ENCODE measurements at regions not wholly inside any gene's neighbourhood (a gene's known extent, or its start where the extent isn't known, plus 50 kb on each side); places are given as distances from the start of the nearest gene placed in this dataset.

- Histone ChIP-seq H3K9ac (ENCODE audit: low read length) (no peak overlapping the region), H3K4me3 (ENCODE audit: low read length) (no peak overlapping the region), H3K27ac (ENCODE audit: low read length) (no peak overlapping the region), H3K27me3 (ENCODE audit: control insufficient read depth, insufficient read depth, low read length) (no peaks in the 10 kb centered on the region), H3K36me3 (ENCODE audit: control insufficient read depth, low read depth, low read length) (no peaks in the 10 kb centered on the region), H3K9me3 (ENCODE audit: control insufficient read depth, low read depth, low read length) (no peaks in the 10 kb centered on the region), H3K4me1 (ENCODE audit: control insufficient read depth, low read depth, low read length) (no peaks in the 10 kb centered on the region)
These were observed 118.5 kb downstream of the KIF2B start for GRCh38 chr17:53941231-53941630.

DNA sequence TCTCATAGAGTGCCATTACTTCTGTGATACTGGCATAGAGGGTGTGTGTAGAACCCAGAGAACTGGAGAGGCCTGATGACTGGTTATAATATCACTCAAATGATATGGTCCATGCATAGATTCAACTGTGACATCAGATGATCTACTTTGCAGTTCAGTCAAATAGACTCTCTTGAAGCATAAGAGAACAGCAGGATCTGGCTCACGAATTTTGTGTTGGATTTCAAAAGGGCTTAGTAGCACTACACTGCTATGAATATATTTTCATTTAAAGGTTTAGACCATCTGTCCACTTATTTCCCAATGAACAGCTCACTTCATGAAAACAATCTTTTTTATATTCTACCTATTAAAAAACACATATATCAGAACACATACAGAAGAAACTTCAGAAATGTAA is 119.7 kb downstream of the KIF2B start:
- Histone ChIP-seq H3K27ac (ENCODE audit: low read length) (no peak overlapping the region), H3K4me3 (ENCODE audit: low read length) (no peak overlapping the region), H3K9ac (ENCODE audit: low read length) (no peak overlapping the region), H3K27me3 (ENCODE audit: control insufficient read depth, insufficient read depth, low read length) (no peaks in the 10 kb centered on the region), H3K9me3 (ENCODE audit: control insufficient read depth, low read depth, low read length) (no peaks in the 10 kb centered on the region), H3K4me1 (ENCODE audit: control insufficient read depth, low read depth, low read length) (no peaks in the 10 kb centered on the region), H3K36me3 (ENCODE audit: control insufficient read depth, low read depth, low read length) (no peaks in the 10 kb centered on the region)

DNA sequence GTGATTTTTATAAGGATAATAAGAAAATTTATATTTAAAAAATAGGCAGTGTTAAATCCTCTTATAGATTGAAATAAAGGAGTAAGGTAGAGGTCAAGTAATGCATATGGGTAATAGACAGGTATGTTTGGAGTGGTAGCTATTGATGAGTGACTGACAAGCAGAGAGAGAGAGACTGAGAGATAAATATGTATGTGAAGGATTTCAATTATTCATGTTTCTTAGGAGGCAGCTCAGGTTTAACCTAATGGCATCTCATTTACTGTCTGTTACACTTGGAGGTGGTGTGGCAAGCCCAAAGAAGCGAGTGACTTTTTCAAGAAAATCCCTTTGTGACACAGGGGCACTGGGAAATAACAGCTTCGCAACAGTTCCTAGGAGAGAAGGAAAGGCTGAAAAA is 120.2 kb downstream of the KIF2B start:
- H3K9me3 ChIP-seq (ENCODE audit: control insufficient read depth, low read depth, low read length) = no peaks in the 10 kb centered on the region
- no peak overlapping the region for H3K9ac ChIP-seq (ENCODE audit: low read length)
- H3K4me1 ChIP-seq (ENCODE audit: control insufficient read depth, low read depth, low read length) = no peaks in the 10 kb centered on the region
- H3K27ac ChIP-seq (ENCODE audit: low read length) = no peak overlapping the region
- H3K27me3 ChIP-seq (ENCODE audit: control insufficient read depth, insufficient read depth, low read length) = no peaks in the 10 kb centered on the region
- no peaks in the 10 kb centered on the region for H3K36me3 ChIP-seq (ENCODE audit: control insufficient read depth, low read depth, low read length)
- no peak overlapping the region for H3K4me3 ChIP-seq (ENCODE audit: low read length)

- Histone ChIP-seq H3K4me1 (ENCODE audit: control insufficient read depth, low read depth, low read length) (peaks cover 6% of the 10 kb centered on the region), H3K36me3 (ENCODE audit: control insufficient read depth, low read depth, low read length) (no peaks in the 10 kb centered on the region), H3K27ac (ENCODE audit: low read length) (no peak overlapping the region), H3K27me3 (ENCODE audit: control insufficient read depth, insufficient read depth, low read length) (no peaks in the 10 kb centered on the region), H3K9me3 (ENCODE audit: control insufficient read depth, low read depth, low read length) (no peaks in the 10 kb centered on the region), H3K4me3 (ENCODE audit: low read length) (no peak overlapping the region), H3K9ac (ENCODE audit: low read length) (no peak overlapping the region)
These were observed 125.6 kb downstream of the KIF2B start for GRCh38 chr17:53948323-53948722.

- Histone ChIP-seq H3K4me1 (ENCODE audit: control insufficient read depth, low read depth, low read length) (peaks cover 6% of the 10 kb centered on the region), H3K27ac (ENCODE audit: low read length) (no peak overlapping the region), H3K4me3 (ENCODE audit: low read length) (no peak overlapping the region), H3K9ac (ENCODE audit: low read length) (no peak overlapping the region), H3K36me3 (ENCODE audit: control insufficient read depth, low read depth, low read length) (no peaks in the 10 kb centered on the region), H3K27me3 (ENCODE audit: control insufficient read depth, insufficient read depth, low read length) (no peaks in the 10 kb centered on the region), H3K9me3 (ENCODE audit: control insufficient read depth, low read depth, low read length) (no peaks in the 10 kb centered on the region)
These were observed 126.9 kb downstream of the KIF2B start for GRCh38 chr17:53949473-53950090.

GRCh38 chr17:53950207-53950857 is 127.6 kb downstream of the KIF2B start:
- Histone ChIP-seq H3K27me3 (ENCODE audit: control insufficient read depth, insufficient read depth, low read length) (no peaks in the 10 kb centered on the region), H3K4me1 (ENCODE audit: control insufficient read depth, low read depth, low read length) (peaks cover 6% of the 10 kb centered on the region), H3K27ac (ENCODE audit: low read length) (no peak overlapping the region), H3K9ac (ENCODE audit: low read length) (no peak overlapping the region), H3K36me3 (ENCODE audit: control insufficient read depth, low read depth, low read length) (no peaks in the 10 kb centered on the region), H3K4me3 (ENCODE audit: low read length) (no peak overlapping the region), H3K9me3 (ENCODE audit: control insufficient read depth, low read depth, low read length) (no peaks in the 10 kb centered on the region)

- no peak overlapping the region for H3K4me3 ChIP-seq (ENCODE audit: low read length)
- peaks cover 6% of the 10 kb centered on the region for H3K4me1 ChIP-seq (ENCODE audit: control insufficient read depth, low read depth, low read length)
- H3K9ac ChIP-seq (ENCODE audit: low read length) = no peak overlapping the region
- no peaks in the 10 kb centered on the region for H3K27me3 ChIP-seq (ENCODE audit: control insufficient read depth, insufficient read depth, low read length)
- H3K27ac ChIP-seq (ENCODE audit: low read length) = no peak overlapping the region
- H3K9me3 ChIP-seq (ENCODE audit: control insufficient read depth, low read depth, low read length) = no peaks in the 10 kb centered on the region
- H3K36me3 ChIP-seq (ENCODE audit: control insufficient read depth, low read depth, low read length) = no peaks in the 10 kb centered on the region
These were observed 128.1 kb downstream of the KIF2B start for GRCh38 chr17:53950858-53951250.

GRCh38 chr17:53971361-53971760 is 148.6 kb downstream of the KIF2B start:
- no peak overlapping the region for H3K9ac ChIP-seq (ENCODE audit: low read length)
- no peaks in the 10 kb centered on the region for H3K36me3 ChIP-seq (ENCODE audit: control insufficient read depth, low read depth, low read length)
- H3K4me3 ChIP-seq (ENCODE audit: low read length) = no peak overlapping the region
- H3K4me1 ChIP-seq (ENCODE audit: control insufficient read depth, low read depth, low read length) = no peaks in the 10 kb centered on the region
- no peak overlapping the region for H3K27ac ChIP-seq (ENCODE audit: low read length)
- H3K9me3 ChIP-seq (ENCODE audit: control insufficient read depth, low read depth, low read length) = no peaks in the 10 kb centered on the region
- no peaks in the 10 kb centered on the region for H3K27me3 ChIP-seq (ENCODE audit: control insufficient read depth, insufficient read depth, low read length)

DNA sequence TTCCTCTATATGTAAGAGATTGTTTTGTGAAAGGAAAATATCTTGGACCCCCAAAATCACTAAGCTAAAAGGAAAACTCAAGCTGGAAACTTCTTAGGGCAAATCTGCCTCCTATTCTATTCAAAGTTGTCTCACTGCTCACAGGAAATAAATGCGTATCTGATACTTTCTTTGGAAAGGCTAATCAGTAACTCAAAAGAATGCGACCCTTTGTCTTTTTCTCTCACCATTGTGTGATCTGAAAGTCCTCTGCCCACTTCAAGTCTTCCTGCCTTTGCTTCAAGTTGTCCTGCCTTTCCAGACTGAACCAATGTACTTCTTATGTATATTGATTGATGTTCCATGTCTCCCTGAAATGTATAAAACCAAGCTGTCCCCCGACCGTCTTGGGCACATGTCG is 157.3 kb downstream of the KIF2B start:
- Histone ChIP-seq H3K27ac (ENCODE audit: low read length) (no peak overlapping the region), H3K9me3 (ENCODE audit: control insufficient read depth, low read depth, low read length) (peaks cover 4% of the 10 kb centered on the region), H3K4me1 (ENCODE audit: control insufficient read depth, low read depth, low read length) (peaks cover 11% of the 10 kb centered on the region), H3K4me3 (ENCODE audit: low read length) (no peak overlapping the region), H3K9ac (ENCODE audit: low read length) (no peak overlapping the region), H3K27me3 (ENCODE audit: control insufficient read depth, insufficient read depth, low read length) (no peaks in the 10 kb centered on the region), H3K36me3 (ENCODE audit: control insufficient read depth, low read depth, low read length) (no peaks in the 10 kb centered on the region)

DNA sequence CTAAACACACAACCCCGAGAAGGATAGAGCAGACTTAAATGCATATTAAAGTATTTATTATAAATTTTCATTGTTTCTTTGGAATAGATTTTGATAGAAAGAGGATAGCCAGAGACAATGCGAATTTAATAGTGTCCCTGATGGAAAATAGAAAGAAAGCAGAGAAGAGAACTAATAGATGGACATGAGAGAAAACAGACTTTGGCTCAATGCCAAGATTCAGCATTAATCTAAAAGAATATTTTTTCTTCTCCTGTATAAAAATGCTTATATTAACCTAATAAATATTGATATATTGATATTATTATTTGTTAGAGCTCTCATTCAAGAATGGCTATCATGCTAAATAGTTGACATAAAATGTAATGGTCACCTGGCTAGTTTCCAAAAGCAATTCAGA is 173.4 kb downstream of the KIF2B start:
- no peaks in the 10 kb centered on the region for H3K4me1 ChIP-seq (ENCODE audit: control insufficient read depth, low read depth, low read length)
- no peak overlapping the region for H3K4me3 ChIP-seq (ENCODE audit: low read length)

GRCh38 chr17:53996890-53997289 is 174.2 kb downstream of the KIF2B start:
- no peak overlapping the region for H3K9ac ChIP-seq (ENCODE audit: low read length)
- H3K4me1 ChIP-seq (ENCODE audit: control insufficient read depth, low read depth, low read length) = no peaks in the 10 kb centered on the region
- H3K27me3 ChIP-seq (ENCODE audit: control insufficient read depth, insufficient read depth, low read length) = no peaks in the 10 kb centered on the region
- H3K27ac ChIP-seq (ENCODE audit: low read length) = no peak overlapping the region
- H3K9me3 ChIP-seq (ENCODE audit: control insufficient read depth, low read depth, low read length) = no peaks in the 10 kb centered on the region
- no peaks in the 10 kb centered on the region for H3K36me3 ChIP-seq (ENCODE audit: control insufficient read depth, low read depth, low read length)
- H3K4me3 ChIP-seq (ENCODE audit: low read length) = no peak overlapping the region

More for the DNA sequence above, 173.4 kb downstream of the KIF2B start:
- Histone ChIP-seq H3K9me3 (ENCODE audit: control insufficient read depth, low read depth, low read length) (no peaks in the 10 kb centered on the region), H3K27ac (ENCODE audit: low read length) (no peak overlapping the region), H3K9ac (ENCODE audit: low read length) (no peak overlapping the region), H3K36me3 (ENCODE audit: control insufficient read depth, low read depth, low read length) (no peaks in the 10 kb centered on the region), H3K27me3 (ENCODE audit: control insufficient read depth, insufficient read depth, low read length) (no peaks in the 10 kb centered on the region)

DNA sequence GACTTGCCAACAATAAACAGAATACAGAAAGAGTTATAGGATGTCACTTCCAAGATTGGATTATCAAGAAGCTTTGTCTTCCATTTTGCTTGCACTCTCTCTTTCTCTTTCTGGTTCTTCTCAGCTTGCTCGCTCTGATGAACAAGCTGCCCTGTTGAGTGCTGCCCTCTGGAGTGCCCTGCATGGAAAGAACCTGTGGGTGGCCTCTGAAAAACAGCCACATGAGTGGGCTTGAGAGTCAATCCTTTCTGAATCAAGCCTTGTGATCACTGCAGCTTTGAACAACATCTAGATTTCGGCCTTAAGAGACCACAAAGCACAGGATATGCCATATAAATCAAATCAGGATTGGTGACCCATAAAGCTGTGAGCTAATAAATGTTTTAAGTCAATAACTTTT is 185.1 kb downstream of the KIF2B start:
- H3K27me3 ChIP-seq (ENCODE audit: control insufficient read depth, insufficient read depth, low read length) = no peaks in the 10 kb centered on the region
- no peak overlapping the region for H3K4me3 ChIP-seq (ENCODE audit: low read length)
- H3K9me3 ChIP-seq (ENCODE audit: control insufficient read depth, low read depth, low read length) = no peaks in the 10 kb centered on the region

More for the DNA sequence above, 185.1 kb downstream of the KIF2B start:
- H3K9ac ChIP-seq (ENCODE audit: low read length) = no peak overlapping the region
- H3K4me1 ChIP-seq (ENCODE audit: control insufficient read depth, low read depth, low read length) = no peaks in the 10 kb centered on the region
- H3K27ac ChIP-seq (ENCODE audit: low read length) = no peak overlapping the region
- H3K36me3 ChIP-seq (ENCODE audit: control insufficient read depth, low read depth, low read length) = no peaks in the 10 kb centered on the region
